ENCODE measurements at regions not wholly inside any gene's neighbourhood (a gene's known extent, or its start where the extent isn't known, plus 50 kb on each side); places are given as distances from the start of the nearest gene placed in this dataset.

DNA sequence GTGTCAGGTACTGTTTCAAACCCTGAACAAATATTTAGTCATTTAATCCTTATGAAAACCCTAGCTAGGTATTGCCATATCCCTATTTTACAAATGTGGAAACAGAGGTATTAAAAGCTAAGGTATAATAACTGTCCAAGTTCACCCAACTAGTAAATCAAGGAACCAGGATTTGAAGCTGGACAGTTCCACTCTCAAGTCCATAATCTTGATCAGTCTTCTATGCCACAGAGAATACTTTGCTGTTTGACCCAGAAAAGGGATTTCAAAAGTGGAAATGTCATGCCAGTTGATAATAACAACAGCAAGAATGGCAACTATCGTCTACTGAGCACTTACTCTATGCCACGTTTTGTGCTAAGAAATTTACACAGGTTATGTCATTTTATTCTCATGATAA is 90.4 kb upstream of the KIT start:
- TF ChIP-seq, protein P1, sequence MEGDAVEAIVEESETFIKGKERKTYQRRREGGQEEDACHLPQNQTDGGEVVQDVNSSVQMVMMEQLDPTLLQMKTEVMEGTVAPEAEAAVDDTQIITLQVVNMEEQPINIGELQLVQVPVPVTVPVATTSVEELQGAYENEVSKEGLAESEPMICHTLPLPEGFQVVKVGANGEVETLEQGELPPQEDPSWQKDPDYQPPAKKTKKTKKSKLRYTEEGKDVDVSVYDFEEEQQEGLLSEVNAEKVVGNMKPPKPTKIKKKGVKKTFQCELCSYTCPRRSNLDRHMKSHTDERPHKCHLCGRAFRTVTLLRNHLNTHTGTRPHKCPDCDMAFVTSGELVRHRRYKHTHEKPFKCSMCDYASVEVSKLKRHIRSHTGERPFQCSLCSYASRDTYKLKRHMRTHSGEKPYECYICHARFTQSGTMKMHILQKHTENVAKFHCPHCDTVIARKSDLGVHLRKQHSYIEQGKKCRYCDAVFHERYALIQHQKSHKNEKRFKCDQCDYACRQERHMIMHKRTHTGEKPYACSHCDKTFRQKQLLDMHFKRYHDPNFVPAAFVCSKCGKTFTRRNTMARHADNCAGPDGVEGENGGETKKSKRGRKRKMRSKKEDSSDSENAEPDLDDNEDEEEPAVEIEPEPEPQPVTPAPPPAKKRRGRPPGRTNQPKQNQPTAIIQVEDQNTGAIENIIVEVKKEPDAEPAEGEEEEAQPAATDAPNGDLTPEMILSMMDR (IDR thresholded peaks at IDR 0.05; ENCODE audit: insufficient read depth, low read length) = no peak
- TF ChIP-seq, protein P2, sequence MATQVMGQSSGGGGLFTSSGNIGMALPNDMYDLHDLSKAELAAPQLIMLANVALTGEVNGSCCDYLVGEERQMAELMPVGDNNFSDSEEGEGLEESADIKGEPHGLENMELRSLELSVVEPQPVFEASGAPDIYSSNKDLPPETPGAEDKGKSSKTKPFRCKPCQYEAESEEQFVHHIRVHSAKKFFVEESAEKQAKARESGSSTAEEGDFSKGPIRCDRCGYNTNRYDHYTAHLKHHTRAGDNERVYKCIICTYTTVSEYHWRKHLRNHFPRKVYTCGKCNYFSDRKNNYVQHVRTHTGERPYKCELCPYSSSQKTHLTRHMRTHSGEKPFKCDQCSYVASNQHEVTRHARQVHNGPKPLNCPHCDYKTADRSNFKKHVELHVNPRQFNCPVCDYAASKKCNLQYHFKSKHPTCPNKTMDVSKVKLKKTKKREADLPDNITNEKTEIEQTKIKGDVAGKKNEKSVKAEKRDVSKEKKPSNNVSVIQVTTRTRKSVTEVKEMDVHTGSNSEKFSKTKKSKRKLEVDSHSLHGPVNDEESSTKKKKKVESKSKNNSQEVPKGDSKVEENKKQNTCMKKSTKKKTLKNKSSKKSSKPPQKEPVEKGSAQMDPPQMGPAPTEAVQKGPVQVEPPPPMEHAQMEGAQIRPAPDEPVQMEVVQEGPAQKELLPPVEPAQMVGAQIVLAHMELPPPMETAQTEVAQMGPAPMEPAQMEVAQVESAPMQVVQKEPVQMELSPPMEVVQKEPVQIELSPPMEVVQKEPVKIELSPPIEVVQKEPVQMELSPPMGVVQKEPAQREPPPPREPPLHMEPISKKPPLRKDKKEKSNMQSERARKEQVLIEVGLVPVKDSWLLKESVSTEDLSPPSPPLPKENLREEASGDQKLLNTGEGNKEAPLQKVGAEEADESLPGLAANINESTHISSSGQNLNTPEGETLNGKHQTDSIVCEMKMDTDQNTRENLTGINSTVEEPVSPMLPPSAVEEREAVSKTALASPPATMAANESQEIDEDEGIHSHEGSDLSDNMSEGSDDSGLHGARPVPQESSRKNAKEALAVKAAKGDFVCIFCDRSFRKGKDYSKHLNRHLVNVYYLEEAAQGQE (IDR thresholded peaks at IDR 0.05; ENCODE audit: insufficient replicate concordance, low read depth) = peak; percentile 73
- TF ChIP-seq SPI1 (IDR thresholded peaks at IDR 0.05; ENCODE audit: borderline replicate concordance, low read depth) (no peak), POLR2AphosphoS5 (IDR thresholded peaks at IDR 0.05; ENCODE audit: low read depth) (no peak)

Data from HL-60 (cell line).